Panc1 (cell line): ENCODE measurements at regions not wholly inside any gene's neighbourhood (a gene's known extent, or its start where the extent isn't known, plus 50 kb on each side); places are given as distances from the start of the nearest gene placed in this dataset.

Experiments used
- ATAC-seq: fragments of 200-7000 bp; cut with Tn5 transposase; 2 replicates; pipeline ENCODE4 v1.9.1; 2020; ENCODE audit warnings: mild to moderate bottlenecking, moderate library complexity
- BruUV-seq: library from RNA; stranded (reverse); fragments of 400-500 nt; replicated peaks from 2 replicates; lab custom pipeline; 2021; lab: Mats Ljungman, UMichigan
- CTCF ChIA-PET: fragments of 300-600 bp; sonication (Branson Sonifier 250); formaldehyde crosslinking; loops from one replicate; lab custom pipeline; 2022; ENCODE audit warnings: antibody characterized with exemption; lab: Charles Lee
- POLR2A ChIA-PET: fragments of 300-600 bp; sonication (Branson Sonifier 250); formaldehyde crosslinking; loops from one replicate; lab custom pipeline; 2022; ENCODE audit warnings: antibody characterized with exemption; lab: Charles Lee
- DNase-seq: peaks from one replicate; pipeline ENCODE4 v3.0.0-alpha.2; 2010; ENCODE audit warnings: low read depth, low spot score
- H3K27ac ChIP-seq: 2 replicates; pipeline ENCODE4 v1.5.1; 2011; ENCODE audit warnings: mild to moderate bottlenecking, low read length, inconsistent platforms
- H3K27me3 ChIP-seq: fragments of 200-500 bp; sonication (Bioruptor generic); 2 replicates; pipeline ENCODE4 v1.6.0; 2014; ENCODE audit warnings: low read length, inconsistent platforms; ENCODE audit not compliant: control insufficient read depth, insufficient read depth
- H3K36me3 ChIP-seq: fragments of 200-500 bp; sonication (Bioruptor generic); 2 replicates; pipeline ENCODE4 v1.5.1; 2014; ENCODE audit warnings: inconsistent platforms, mild to moderate bottlenecking, low read length, moderate library complexity; ENCODE audit not compliant: control insufficient read depth, insufficient read depth
- H3K4me1 ChIP-seq: 2 replicates; pipeline ENCODE4 v1.5.1; 2011; ENCODE audit warnings: inconsistent platforms, mild to moderate bottlenecking, low read length, moderate library complexity; ENCODE audit not compliant: control insufficient read depth, insufficient read depth
- H3K4me3 ChIP-seq, 2 experiments: 2 replicates each; pipeline ENCODE4 v1.5.1; 2011 to 2012; ENCODE audit warnings: low read depth in 2 of 2, low read length in 2 of 2, mild to moderate bottlenecking in 2 of 2, inconsistent platforms in 1 of 2, moderate library complexity in 1 of 2
- H3K9me3 ChIP-seq: fragments of 200-500 bp; sonication (Bioruptor generic); 2 replicates; pipeline ENCODE4 v1.5.1; 2014; ENCODE audit warnings: low read depth, mild to moderate bottlenecking, inconsistent platforms, low read length, moderate library complexity; ENCODE audit not compliant: control insufficient read depth, insufficient read depth
- POLR2AphosphoS5 ChIP-seq: IDR thresholded peaks from 2 replicates; pipeline ENCODE4 v1.6.1; 2012; ENCODE audit warnings: mild to moderate bottlenecking, low read depth, low read length, moderate library complexity
- SIN3A ChIP-seq: IDR thresholded peaks from 2 replicates; pipeline ENCODE4 v1.6.1; 2012; ENCODE audit warnings: low read depth, mild to moderate bottlenecking, low read length, moderate library complexity, borderline replicate concordance; ENCODE audit not compliant: insufficient read depth
- TCF7L2 ChIP-seq: IDR thresholded peaks from 2 replicates; pipeline ENCODE4 v1.6.1; 2011; ENCODE audit warnings: mild to moderate bottlenecking, low read depth, low read length, inconsistent platforms
- in situ Hi-C: cut with HindIII; loops from 2 replicates; pipeline ENCODE4 v1.10.0; 2016; ENCODE audit warnings: low sequenced_read_pairs, low pct_unique_long_range_greater_than_20kb
- intact Hi-C: fragments of 100-400 bp; cut with micrococcal nuclease; formaldehyde crosslinking; loops from one replicate; pipeline ENCODE4 v1.10.0; 2022; ENCODE audit not compliant: unreplicated experiment
- TF ChIP-seq, protein P1 (sequence below), 2 experiments: IDR thresholded peaks; 2 replicates each; pipeline ENCODE4 v1.6.1; 2011 to 2012; ENCODE audit warnings: low read depth in 2 of 2, control low read depth in 1 of 2, low read length in 1 of 2, mild to moderate bottlenecking in 1 of 2, moderate library complexity in 1 of 2; ENCODE audit not compliant: insufficient read depth in 1 of 2
- TF ChIP-seq, protein P2 (sequence below): fragments of 450-650 bp; IDR thresholded peaks from 2 replicates; pipeline ENCODE4 v1.5.1; 2017; ENCODE audit warnings: mild to moderate bottlenecking

DNA sequence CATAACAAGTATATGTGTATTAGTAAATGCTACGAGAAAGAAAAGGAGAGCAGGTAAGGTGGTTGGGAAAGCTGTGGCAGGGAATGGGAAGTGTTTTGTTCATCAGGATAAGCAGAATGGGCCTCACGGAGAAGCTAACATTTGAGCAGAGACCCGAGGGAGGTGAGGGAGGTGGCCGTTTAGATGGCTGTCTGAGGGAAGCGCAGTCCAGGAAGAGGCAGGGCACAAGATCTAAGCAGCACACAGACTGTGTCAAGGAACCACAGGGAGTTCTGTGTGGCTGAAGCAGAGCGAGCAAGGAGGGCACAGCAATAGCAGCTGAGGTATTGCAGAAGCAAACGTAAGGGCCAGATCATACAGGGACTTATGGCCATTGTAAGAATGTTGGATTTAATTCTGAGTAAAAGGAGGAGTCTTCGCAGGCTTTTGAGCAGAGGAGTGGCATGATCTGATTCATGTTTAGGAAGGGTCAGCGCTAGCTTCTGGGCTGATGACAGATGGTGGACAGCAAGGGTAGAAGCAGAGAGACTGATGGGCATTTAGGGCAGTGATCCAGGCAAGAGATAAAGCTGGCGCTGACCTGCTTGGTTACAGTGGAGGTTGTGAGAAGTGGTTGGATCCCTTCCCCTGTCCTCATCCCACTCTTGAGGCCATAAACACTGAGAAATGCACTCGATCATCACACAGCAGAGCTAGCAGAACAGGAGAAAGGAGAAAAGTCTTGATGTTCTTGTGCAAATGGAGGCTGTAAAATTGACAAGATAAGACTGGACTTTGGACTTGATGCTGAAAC is 199.9 kb downstream of the LACC1 start:
- Histone ChIP-seq H3K9me3 (no peaks in the 10 kb centered on the region), H3K4me1 (no peaks in the 10 kb centered on the region), H3K36me3 (no peaks in the 10 kb centered on the region), H3K4me3 (no peak overlapping the region), H3K27me3 (no peaks in the 10 kb centered on the region), H3K27ac (no peak overlapping the region)
- intact Hi-C loops: no loop called here
- no peak for ATAC-seq
- no peak for DNase-seq
- ChIA-PET POLR2A (no interaction called here), CTCF (no interaction called here)
- in situ Hi-C loops: no loop called here
- no peak for TF ChIP-seq TCF7L2
- TF ChIP-seq SIN3A: no peak
- TF ChIP-seq POLR2AphosphoS5: no peak
- TF ChIP-seq, protein P1, sequence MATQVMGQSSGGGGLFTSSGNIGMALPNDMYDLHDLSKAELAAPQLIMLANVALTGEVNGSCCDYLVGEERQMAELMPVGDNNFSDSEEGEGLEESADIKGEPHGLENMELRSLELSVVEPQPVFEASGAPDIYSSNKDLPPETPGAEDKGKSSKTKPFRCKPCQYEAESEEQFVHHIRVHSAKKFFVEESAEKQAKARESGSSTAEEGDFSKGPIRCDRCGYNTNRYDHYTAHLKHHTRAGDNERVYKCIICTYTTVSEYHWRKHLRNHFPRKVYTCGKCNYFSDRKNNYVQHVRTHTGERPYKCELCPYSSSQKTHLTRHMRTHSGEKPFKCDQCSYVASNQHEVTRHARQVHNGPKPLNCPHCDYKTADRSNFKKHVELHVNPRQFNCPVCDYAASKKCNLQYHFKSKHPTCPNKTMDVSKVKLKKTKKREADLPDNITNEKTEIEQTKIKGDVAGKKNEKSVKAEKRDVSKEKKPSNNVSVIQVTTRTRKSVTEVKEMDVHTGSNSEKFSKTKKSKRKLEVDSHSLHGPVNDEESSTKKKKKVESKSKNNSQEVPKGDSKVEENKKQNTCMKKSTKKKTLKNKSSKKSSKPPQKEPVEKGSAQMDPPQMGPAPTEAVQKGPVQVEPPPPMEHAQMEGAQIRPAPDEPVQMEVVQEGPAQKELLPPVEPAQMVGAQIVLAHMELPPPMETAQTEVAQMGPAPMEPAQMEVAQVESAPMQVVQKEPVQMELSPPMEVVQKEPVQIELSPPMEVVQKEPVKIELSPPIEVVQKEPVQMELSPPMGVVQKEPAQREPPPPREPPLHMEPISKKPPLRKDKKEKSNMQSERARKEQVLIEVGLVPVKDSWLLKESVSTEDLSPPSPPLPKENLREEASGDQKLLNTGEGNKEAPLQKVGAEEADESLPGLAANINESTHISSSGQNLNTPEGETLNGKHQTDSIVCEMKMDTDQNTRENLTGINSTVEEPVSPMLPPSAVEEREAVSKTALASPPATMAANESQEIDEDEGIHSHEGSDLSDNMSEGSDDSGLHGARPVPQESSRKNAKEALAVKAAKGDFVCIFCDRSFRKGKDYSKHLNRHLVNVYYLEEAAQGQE (IDR thresholded peaks at IDR 0.05; ENCODE audit: insufficient read depth in 1 of 2, low read depth in 2 of 2, low read length in 1 of 2): no peak
- TF ChIP-seq, protein P2, sequence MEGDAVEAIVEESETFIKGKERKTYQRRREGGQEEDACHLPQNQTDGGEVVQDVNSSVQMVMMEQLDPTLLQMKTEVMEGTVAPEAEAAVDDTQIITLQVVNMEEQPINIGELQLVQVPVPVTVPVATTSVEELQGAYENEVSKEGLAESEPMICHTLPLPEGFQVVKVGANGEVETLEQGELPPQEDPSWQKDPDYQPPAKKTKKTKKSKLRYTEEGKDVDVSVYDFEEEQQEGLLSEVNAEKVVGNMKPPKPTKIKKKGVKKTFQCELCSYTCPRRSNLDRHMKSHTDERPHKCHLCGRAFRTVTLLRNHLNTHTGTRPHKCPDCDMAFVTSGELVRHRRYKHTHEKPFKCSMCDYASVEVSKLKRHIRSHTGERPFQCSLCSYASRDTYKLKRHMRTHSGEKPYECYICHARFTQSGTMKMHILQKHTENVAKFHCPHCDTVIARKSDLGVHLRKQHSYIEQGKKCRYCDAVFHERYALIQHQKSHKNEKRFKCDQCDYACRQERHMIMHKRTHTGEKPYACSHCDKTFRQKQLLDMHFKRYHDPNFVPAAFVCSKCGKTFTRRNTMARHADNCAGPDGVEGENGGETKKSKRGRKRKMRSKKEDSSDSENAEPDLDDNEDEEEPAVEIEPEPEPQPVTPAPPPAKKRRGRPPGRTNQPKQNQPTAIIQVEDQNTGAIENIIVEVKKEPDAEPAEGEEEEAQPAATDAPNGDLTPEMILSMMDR: no peak
- no TSS peak for BruUV-seq

DNA sequence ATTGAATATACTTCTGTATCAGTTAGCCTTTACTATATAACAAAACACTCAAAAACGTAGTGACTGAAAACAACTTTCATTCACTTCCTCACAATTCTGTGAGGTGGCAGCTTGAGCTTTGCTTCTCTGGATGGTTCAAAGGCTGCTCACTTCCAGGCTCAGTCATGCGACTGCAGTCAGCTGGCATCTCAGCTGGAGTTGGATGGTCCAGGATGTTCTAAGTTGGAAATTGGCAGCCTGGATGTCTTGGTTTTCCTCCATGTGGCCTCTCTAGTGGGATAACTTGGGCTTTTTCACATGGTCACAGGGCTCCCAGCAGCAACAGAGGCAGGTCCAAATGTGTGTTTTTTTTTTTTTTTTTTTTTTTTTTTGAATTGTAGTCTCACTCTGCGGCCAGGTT is 204.4 kb downstream of the LACC1 start:
- H3K4me1 ChIP-seq: no peaks in the 10 kb centered on the region
- ATAC-seq (no peak), DNase-seq (no peak)
- intact Hi-C loops: no loop called here
- no peaks in the 10 kb centered on the region for H3K27me3 ChIP-seq
- ChIA-PET POLR2A (no interaction called here), CTCF (no interaction called here)
- no peaks in the 10 kb centered on the region for H3K9me3 ChIP-seq
- H3K27ac ChIP-seq: no peak overlapping the region
- H3K36me3 ChIP-seq: no peaks in the 10 kb centered on the region
- BruUV-seq: no TSS peak
- no peak overlapping the region for H3K4me3 ChIP-seq
- in situ Hi-C loops: no loop called here
- TF ChIP-seq TCF7L2 (no peak), SIN3A (no peak), POLR2AphosphoS5 (no peak)
- TF ChIP-seq, protein P1 (IDR thresholded peaks at IDR 0.05; ENCODE audit: insufficient read depth in 1 of 2, low read depth in 2 of 2, low read length in 1 of 2): no peak
- TF ChIP-seq, protein P2: no peak
